H1 (cell line): ENCODE measurements at regions not wholly inside any gene's neighbourhood (a gene's known extent, or its start where the extent isn't known, plus 50 kb on each side); places are given as distances from the start of the nearest gene placed in this dataset.

Experiments used
- CTCF ChIA-PET: fragments of 300-600 bp; sonication (Branson Sonifier 250); formaldehyde crosslinking; loops from one replicate; lab custom pipeline; 2021; ENCODE audit not compliant: partially characterized antibody; lab: Charles Lee
- POLR2A ChIA-PET: fragments of 300-600 bp; sonication (Branson Sonifier 250); formaldehyde crosslinking; loops from one replicate; lab custom pipeline; 2021; ENCODE audit warnings: inconsistent platforms; ENCODE audit not compliant: partially characterized antibody; lab: Charles Lee
- DNase-seq, 2 experiments: peaks; one replicate each; pipeline versions ENCODE4 v3.0.0 to v3.0.0-alpha.2; 2010 to 2022; ENCODE audit warnings: low spot score in 2 of 2, low read depth in 1 of 2, mixed read lengths in 1 of 2
- FAIRE-seq: peaks from 2 replicates; lab custom pipeline; 2011; peaks lifted over from hg19 to GRCh38; lab: Jason Lieb, UNC
- H2AFZ ChIP-seq: 2 replicates; pipeline ENCODE4 v1.8.1; 2012; ENCODE audit warnings: low read length, inconsistent platforms
- H2AK5ac ChIP-seq: 2 replicates; pipeline ENCODE4 v1.6.1; 2013; ENCODE audit warnings: low read depth, low read length
- H2BK120ac ChIP-seq: replicated peaks from 2 replicates; pipeline ENCODE3; 2013; ENCODE audit warnings: low read depth, low read length, inconsistent platforms
- H2BK12ac ChIP-seq: 2 replicates; pipeline ENCODE4 v1.6.1; 2013; ENCODE audit warnings: low read depth, low read length
- H2BK15ac ChIP-seq: 2 replicates; pipeline ENCODE4 v1.6.1; 2013; ENCODE audit warnings: low read length
- H2BK20ac ChIP-seq: 2 replicates; pipeline ENCODE4 v1.6.1; 2013; ENCODE audit warnings: low read length
- H2BK5ac ChIP-seq: 2 replicates; pipeline ENCODE4 v1.6.1; 2013; ENCODE audit warnings: low read depth, low read length
- H3K14ac ChIP-seq: 2 replicates; pipeline ENCODE4 v1.6.1; 2013; ENCODE audit warnings: inconsistent platforms; ENCODE audit not compliant: insufficient read length
- H3K18ac ChIP-seq: 2 replicates; pipeline ENCODE4 v1.6.1; 2013; ENCODE audit warnings: low read length; ENCODE audit errors: extremely low read depth
- H3K23ac ChIP-seq: 2 replicates; pipeline ENCODE4 v1.6.1; 2013; ENCODE audit warnings: inconsistent platforms; ENCODE audit not compliant: insufficient read length
- H3K23me2 ChIP-seq: 2 replicates; pipeline ENCODE4 v1.6.1; 2013; ENCODE audit warnings: low read depth, low read length
- H3K27ac ChIP-seq: 2 replicates; pipeline ENCODE4 v1.6.1; 2011; ENCODE audit warnings: low read depth, low read length, inconsistent platforms
- H3K27me3 ChIP-seq, 4 experiments: replicated peaks in 1 of 4; 1 replicate in 1 of 4; 2 replicates in 3 of 4; pipeline versions ENCODE4 v1.6.1 to v1.8.1; 2011 to 2013; ENCODE audit warnings: low read length in 3 of 4, mild to moderate bottlenecking in 3 of 4, inconsistent platforms in 2 of 4, mixed read lengths in 2 of 4, moderate library complexity in 1 of 4; ENCODE audit not compliant: control insufficient read depth in 3 of 4, insufficient read depth in 3 of 4; ENCODE audit errors: extremely low read depth in 1 of 4
- H3K36me3 ChIP-seq, 4 experiments: 2 replicates each; pipeline versions ENCODE4 v1.6.1 to v1.8.1; 2011 to 2013; ENCODE audit warnings: mild to moderate bottlenecking in 4 of 4, low read length in 3 of 4, moderate library complexity in 2 of 4, control low read depth in 1 of 4, inconsistent platforms in 1 of 4; ENCODE audit not compliant: insufficient read depth in 4 of 4, control insufficient read depth in 2 of 4
- H3K4ac ChIP-seq: replicated peaks from 2 replicates; pipeline ENCODE3; 2013; ENCODE audit warnings: low read length, low read depth, mixed read lengths, inconsistent platforms; ENCODE audit not compliant: insufficient read length
- H3K4me1 ChIP-seq, 4 experiments: replicated peaks in 1 of 4; 1 replicate in 1 of 4; 2 replicates in 3 of 4; pipeline versions ENCODE4 v1.6.1 to v1.8.1; 2011 to 2013; ENCODE audit warnings: low read length in 3 of 4, inconsistent platforms in 2 of 4, mixed read lengths in 1 of 4; ENCODE audit not compliant: insufficient read depth in 4 of 4, control insufficient read depth in 3 of 4
- H3K4me2 ChIP-seq, 2 experiments: 2 replicates each; pipeline versions ENCODE4 v1.6.1 to v1.8.1; 2011 to 2013; ENCODE audit warnings: low read depth in 2 of 2, low read length in 2 of 2, control low read depth in 1 of 2, inconsistent platforms in 1 of 2, mild to moderate bottlenecking in 1 of 2; ENCODE audit not compliant: insufficient read depth in 1 of 2
- H3K4me3 ChIP-seq, 4 experiments: fragments of 200-600, 300-600 bp in 1 of 4; sonication (generic), shearing (Covaris generic), sonication (Bioruptor Twin) in 1 of 4; 2 replicates each; pipeline versions ENCODE4 v1.5.1 to v1.8.1; 2011 to 2016; ENCODE audit warnings: low read length in 4 of 4, low read depth in 3 of 4, control low read depth in 2 of 4, inconsistent platforms in 2 of 4, mild to moderate bottlenecking in 2 of 4, mixed read lengths in 1 of 4, moderate library complexity in 1 of 4; ENCODE audit not compliant: insufficient read depth in 2 of 4; ENCODE audit errors: extremely low read depth in 1 of 4
- H3K56ac ChIP-seq: replicated peaks from 2 replicates; pipeline ENCODE3; 2013; ENCODE audit warnings: low read depth, mild to moderate bottlenecking, mixed read lengths, low read length, inconsistent platforms; ENCODE audit not compliant: insufficient read length
- H3K79me1 ChIP-seq: 2 replicates; pipeline ENCODE4 v1.6.1; 2013; ENCODE audit warnings: low read depth, low read length, control low read depth
- H3K79me2 ChIP-seq, 2 experiments: 2 replicates each; pipeline versions ENCODE4 v1.6.1 to v1.8.1; 2012 to 2013; ENCODE audit warnings: low read length in 2 of 2, mild to moderate bottlenecking in 2 of 2, inconsistent platforms in 1 of 2; ENCODE audit not compliant: insufficient read depth in 2 of 2, control insufficient read depth in 1 of 2
- H3K9ac ChIP-seq, 4 experiments: replicated peaks in 1 of 4; 1 replicate in 1 of 4; 2 replicates in 3 of 4; pipeline versions ENCODE4 v1.6.1 to v1.8.1; 2011 to 2013; ENCODE audit warnings: low read depth in 3 of 4, low read length in 3 of 4, control low read depth in 2 of 4, mild to moderate bottlenecking in 2 of 4, moderate library complexity in 2 of 4, inconsistent platforms in 1 of 4; ENCODE audit errors: extremely low read depth in 1 of 4
- H3K9me3 ChIP-seq, 2 experiments: 2 replicates each; pipeline versions ENCODE4 v1.6.1 to v1.8.1; 2012 to 2013; ENCODE audit warnings: mild to moderate bottlenecking in 2 of 2, moderate library complexity in 2 of 2, control low read depth in 1 of 2, inconsistent platforms in 1 of 2, low read depth in 1 of 2, low read length in 1 of 2, mixed read lengths in 1 of 2; ENCODE audit not compliant: insufficient read depth in 2 of 2
- H4K20me1 ChIP-seq, 2 experiments: replicated peaks in 1 of 2; 2 replicates each; pipeline versions ENCODE3 to v1.8.1; 2011 to 2013; ENCODE audit warnings: inconsistent platforms in 2 of 2, low read length in 2 of 2, mild to moderate bottlenecking in 1 of 2; ENCODE audit not compliant: insufficient read depth in 2 of 2, control insufficient read depth in 1 of 2
- H4K5ac ChIP-seq: 2 replicates; pipeline ENCODE4 v1.6.1; 2013; ENCODE audit warnings: low read length, low read depth, mixed read lengths, inconsistent platforms; ENCODE audit not compliant: insufficient read length
- H4K8ac ChIP-seq: 2 replicates; pipeline ENCODE4 v1.8.0; 2013; ENCODE audit warnings: mild to moderate bottlenecking, moderate library complexity, low read length, inconsistent platforms; ENCODE audit not compliant: insufficient read depth; ENCODE audit errors: extremely low read depth
- H4K91ac ChIP-seq: replicated peaks from 2 replicates; pipeline ENCODE3; 2013; ENCODE audit warnings: low read length, mixed read lengths, inconsistent platforms; ENCODE audit not compliant: insufficient read length
- BACH1 ChIP-seq: IDR thresholded peaks from 2 replicates; pipeline ENCODE4 v1.6.1; 2012; ENCODE audit warnings: low read length, improper control_type of control experiment
- EP300 ChIP-seq, 2 experiments: IDR thresholded peaks; 1 replicate in 1 of 2; 2 replicates in 1 of 2; pipeline ENCODE4 v1.6.1; 2011 to 2012; ENCODE audit warnings: low read depth in 2 of 2, low read length in 2 of 2, mild to moderate bottlenecking in 2 of 2, borderline replicate concordance in 1 of 2, inconsistent platforms in 1 of 2, moderate library complexity in 1 of 2
- JUND ChIP-seq: IDR thresholded peaks from 2 replicates; pipeline ENCODE4 v1.6.1; 2011; ENCODE audit warnings: mild to moderate bottlenecking, improper control_type of control experiment, low read length
- KDM4A ChIP-seq: IDR thresholded peaks from one replicate; pipeline ENCODE4 v1.7.1; 2012; ENCODE audit warnings: low read depth, mild to moderate bottlenecking, moderate library complexity, low read length, inconsistent platforms; ENCODE audit not compliant: severe bottlenecking
- NRF1 ChIP-seq: IDR thresholded peaks from 2 replicates; pipeline ENCODE4 v1.6.1; 2011; ENCODE audit warnings: mild to moderate bottlenecking, low read depth, low read length, improper control_type of control experiment
- POLR2AphosphoS5 ChIP-seq: IDR thresholded peaks from 2 replicates; pipeline ENCODE4 v1.6.1; 2011; ENCODE audit warnings: low read depth, low read length
- SP4 ChIP-seq: IDR thresholded peaks from 2 replicates; pipeline ENCODE4 v1.6.1; 2012; ENCODE audit warnings: low read length, inconsistent platforms
- TEAD4 ChIP-seq: IDR thresholded peaks from 2 replicates; pipeline ENCODE4 v1.6.1; 2012; ENCODE audit warnings: low read depth, low read length, inconsistent platforms, mixed read lengths
- ZNF274 ChIP-seq: IDR thresholded peaks from 2 replicates; pipeline ENCODE4 v1.7.0; 2012; ENCODE audit warnings: low read length, borderline replicate concordance; ENCODE audit errors: extremely low read depth
- WGBS, 2 experiments: shearing (Covaris generic) in 1 of 2; methylation state at CpG; one replicate each; pipeline versions ENCODE4 v1.1.6 to v1.1.7; 2013 to 2015; ENCODE audit warnings: low lambda C conversion rate in 2 of 2, mixed read lengths in 2 of 2, inconsistent platforms in 1 of 2, low coverage in 1 of 2, missing lambda C conversion rate in 1 of 2; ENCODE audit not compliant: insufficient replicate concordance in 2 of 2, insufficient coverage in 1 of 2, insufficient read length in 1 of 2; ENCODE audit errors: extremely low coverage in 1 of 2, missing lambda C conversion rate in 1 of 2; 5-methylcytosine and 5-hydroxymethylcytosine counted together
- TF ChIP-seq, protein P1 (sequence below): IDR thresholded peaks from 2 replicates; pipeline ENCODE4 v1.6.1; 2012; ENCODE audit warnings: inconsistent platforms

DNA sequence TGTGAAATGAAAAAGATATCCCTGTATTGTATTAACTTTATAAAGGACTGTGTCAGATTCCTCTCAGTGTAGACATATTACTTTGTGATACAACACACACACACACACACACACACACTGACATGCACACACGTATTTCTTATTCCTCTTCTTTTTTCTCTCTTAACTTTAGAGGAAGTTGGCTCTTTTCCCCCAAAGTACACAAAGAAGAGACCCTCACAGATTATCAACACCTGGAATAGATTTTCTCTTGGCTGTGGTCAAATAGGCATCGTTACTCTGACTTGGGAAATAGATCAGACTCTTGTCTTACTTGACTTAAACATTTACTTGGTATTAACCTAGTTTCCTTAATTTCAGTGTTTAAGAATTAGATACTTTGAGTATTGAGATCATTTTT is 792.8 kb downstream of the ADGRL2 start:
- Histone ChIP-seq H2BK5ac (no peak overlapping the region), H3K79me1 (no peaks in the 10 kb centered on the region), H2AK5ac (no peak overlapping the region), H2BK20ac (no peak overlapping the region), H3K18ac (no peak overlapping the region), H3K14ac (no peak overlapping the region), H3K4me3 (no peak overlapping the region), H3K4ac (no peak overlapping the region), H4K20me1 (no peaks in the 10 kb centered on the region), H2BK12ac (no peak overlapping the region), H3K4me1 (peaks cover 0 to 5% (median 0%) of the 10 kb centered on the region in 4 experiments; a peak in 2 of 7 replicates), H3K27me3 (no peaks in the 10 kb centered on the region), H2BK15ac (no peak overlapping the region), H2AFZ (no peak overlapping the region), H4K91ac (no peak overlapping the region), H3K56ac (no peak overlapping the region), H3K9me3 (no peaks in the 10 kb centered on the region), H3K27ac (no peak overlapping the region), H4K5ac (no peak overlapping the region), H4K8ac (no peak overlapping the region), H3K23ac (no peak overlapping the region), H3K23me2 (no peaks in the 10 kb centered on the region), H3K79me2 (no peaks in the 10 kb centered on the region), H3K9ac (no peak overlapping the region), H3K4me2 (no peak overlapping the region), H2BK120ac (no peak overlapping the region), H3K36me3 (no peaks in the 10 kb centered on the region)
- FAIRE-seq (no peak), DNase-seq (no peak)
- POLR2A ChIA-PET: no interaction called here
- 98% methylated on average over 2 of the region's 2 CpGs; no CpG with 5 or more reads in 1 of the 2 experiments for WGBS, 2 experiments
- CTCF ChIA-PET: no interaction called here
- no peak for TF ChIP-seq ZNF274
- TF ChIP-seq EP300 (IDR thresholded peaks at IDR 0.05; ENCODE audit: borderline replicate concordance in 1 of 2, low read depth in 2 of 2, low read length in 2 of 2): no peak
- no peak for TF ChIP-seq BACH1
- no peak for TF ChIP-seq NRF1
- TF ChIP-seq JUND: no peak
- no peak for TF ChIP-seq KDM4A
- no peak for TF ChIP-seq TEAD4
- TF ChIP-seq, protein P1, sequence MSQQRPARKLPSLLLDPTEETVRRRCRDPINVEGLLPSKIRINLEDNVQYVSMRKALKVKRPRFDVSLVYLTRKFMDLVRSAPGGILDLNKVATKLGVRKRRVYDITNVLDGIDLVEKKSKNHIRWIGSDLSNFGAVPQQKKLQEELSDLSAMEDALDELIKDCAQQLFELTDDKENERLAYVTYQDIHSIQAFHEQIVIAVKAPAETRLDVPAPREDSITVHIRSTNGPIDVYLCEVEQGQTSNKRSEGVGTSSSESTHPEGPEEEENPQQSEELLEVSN: no peak
- TF ChIP-seq SP4: no peak
- TF ChIP-seq POLR2AphosphoS5: no peak
